ENCODE measurements at regions not wholly inside any gene's neighbourhood (a gene's known extent, or its start where the extent isn't known, plus 50 kb on each side); places are given as distances from the start of the nearest gene placed in this dataset.

DNA sequence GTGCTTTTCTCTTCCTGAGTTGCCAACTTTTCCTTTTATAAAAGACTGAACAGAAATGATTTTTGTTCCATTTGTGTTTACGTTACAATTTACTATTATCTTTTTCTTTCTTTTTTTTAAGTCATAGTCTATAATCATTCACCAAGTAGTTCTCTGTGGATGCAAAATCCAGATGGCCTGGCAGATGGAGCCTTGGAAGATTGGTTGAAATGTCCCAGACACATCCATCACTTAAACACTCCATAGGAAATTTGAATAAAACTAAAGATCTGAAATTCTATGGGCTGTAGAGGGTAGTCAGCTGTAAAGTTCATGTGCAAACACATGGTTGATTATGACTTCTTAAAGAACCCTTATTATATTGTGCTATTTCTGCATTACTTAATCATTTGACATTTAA, 164.8 kb upstream of the DOCK10 start:
- no peaks in the 10 kb centered on the region for H3K4me1 Mint-ChIP-seq
- no peak overlapping the region for H3K27ac Mint-ChIP-seq
- H3K9me3 Mint-ChIP-seq = peaks cover 4% of the 10 kb centered on the region
- H3K27me3 Mint-ChIP-seq = no peaks in the 10 kb centered on the region
- no peak for ATAC-seq
- peaks cover 6% of the 10 kb centered on the region for H3K36me3 Mint-ChIP-seq
- no peak overlapping the region for H3K4me3 Mint-ChIP-seq

DNA sequence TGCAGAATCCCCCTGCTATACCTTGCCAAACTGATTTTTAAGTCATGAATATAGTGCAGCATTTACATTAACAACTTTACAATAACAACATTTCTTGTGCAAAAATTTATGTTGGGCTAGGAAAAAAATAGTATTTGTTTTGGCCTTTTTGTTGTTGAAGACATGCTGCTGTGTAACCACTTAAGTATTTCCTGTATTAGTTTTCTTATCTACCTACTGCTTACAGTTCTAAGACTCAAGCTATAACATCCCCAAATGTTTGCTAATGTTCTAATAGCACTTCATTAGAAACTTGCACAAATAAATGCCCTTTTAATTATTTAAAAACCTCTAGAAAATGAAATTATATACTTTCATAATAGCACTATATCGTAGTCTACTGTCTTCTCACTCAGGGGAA, 154.3 kb upstream of the DOCK10 start:
- ATAC-seq = no peak
- Mint-ChIP-seq H3K4me1 (no peaks in the 10 kb centered on the region), H3K27ac (no peak overlapping the region)

DNA sequence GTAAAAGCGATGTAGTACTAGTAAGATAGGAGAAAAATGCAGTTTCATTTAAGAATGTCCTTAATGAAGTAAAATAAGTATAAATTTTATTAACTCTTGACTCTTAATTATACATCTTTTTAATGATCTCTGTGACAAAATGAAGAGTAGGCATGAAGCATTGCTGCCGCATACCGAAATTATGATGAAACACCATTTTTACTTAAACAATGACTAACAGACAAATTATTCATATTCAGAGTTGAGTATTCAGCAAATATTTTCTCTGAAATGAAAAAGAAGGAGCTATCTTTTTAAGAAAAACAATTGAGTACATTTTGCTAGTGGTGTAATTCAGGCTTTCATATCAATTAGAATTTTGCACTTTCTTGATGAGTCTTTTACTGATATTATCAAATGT, 150.6 kb upstream of the DOCK10 start:
- Mint-ChIP-seq H3K27ac (no peak overlapping the region), H3K27me3 (no peaks in the 10 kb centered on the region), H3K36me3 (no peaks in the 10 kb centered on the region), H3K4me1 (no peaks in the 10 kb centered on the region), H3K4me3 (no peak overlapping the region), H3K9me3 (no peaks in the 10 kb centered on the region)
- ATAC-seq = no peak

More for the DNA sequence above, 154.3 kb upstream of the DOCK10 start:
- no peaks in the 10 kb centered on the region for H3K36me3 Mint-ChIP-seq
- H3K4me3 Mint-ChIP-seq = no peak overlapping the region
- H3K9me3 Mint-ChIP-seq = no peaks in the 10 kb centered on the region
- H3K27me3 Mint-ChIP-seq = no peaks in the 10 kb centered on the region

DNA sequence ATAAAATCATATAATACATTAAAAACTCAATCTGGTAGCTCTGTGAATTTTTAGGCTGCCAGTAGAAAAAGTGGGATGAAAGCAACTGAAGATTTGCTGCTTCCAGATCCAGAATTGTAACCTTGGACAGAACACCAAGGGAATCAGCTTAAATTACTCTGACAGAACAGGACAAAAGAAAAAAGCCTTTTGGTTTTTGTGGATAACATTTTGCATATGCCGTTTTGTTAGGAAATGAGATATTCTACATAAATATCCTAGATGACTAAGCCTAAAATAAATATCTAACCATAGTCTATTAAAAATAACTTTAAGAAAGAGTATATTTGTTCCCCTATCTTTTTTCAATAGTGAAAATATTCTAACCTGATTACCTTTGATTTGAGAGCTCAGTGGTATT, 148.7 kb upstream of the DOCK10 start:
- no peak for ATAC-seq
- Mint-ChIP-seq H3K36me3 (no peaks in the 10 kb centered on the region), H3K4me1 (no peaks in the 10 kb centered on the region), H3K27me3 (no peaks in the 10 kb centered on the region), H3K27ac (no peak overlapping the region), H3K9me3 (no peaks in the 10 kb centered on the region), H3K4me3 (no peak overlapping the region)

DNA sequence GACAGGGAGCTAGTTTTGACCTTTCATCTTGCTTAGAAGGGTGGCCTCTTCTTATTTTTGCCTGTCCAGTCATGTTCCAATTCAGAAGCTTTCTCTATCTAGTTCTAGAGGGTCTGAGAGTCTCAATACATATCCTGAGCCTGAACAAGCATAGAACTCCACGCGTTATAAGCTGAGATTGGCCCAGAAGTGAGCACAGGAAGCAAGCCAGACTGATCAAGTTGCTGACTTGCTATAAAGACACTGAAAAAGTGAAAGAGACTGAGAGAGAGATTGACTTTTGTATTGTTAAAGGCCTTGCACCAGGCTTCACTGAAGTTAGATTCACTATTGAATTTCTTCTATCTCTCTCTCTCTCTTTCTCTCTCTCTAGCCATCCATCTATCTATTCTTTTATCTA, 142.7 kb upstream of the DOCK10 start:
- Mint-ChIP-seq H3K4me3 (no peak overlapping the region), H3K27ac (no peak overlapping the region), H3K27me3 (no peaks in the 10 kb centered on the region), H3K4me1 (no peaks in the 10 kb centered on the region), H3K9me3 (no peaks in the 10 kb centered on the region), H3K36me3 (no peaks in the 10 kb centered on the region)
- ATAC-seq = no peak

DNA sequence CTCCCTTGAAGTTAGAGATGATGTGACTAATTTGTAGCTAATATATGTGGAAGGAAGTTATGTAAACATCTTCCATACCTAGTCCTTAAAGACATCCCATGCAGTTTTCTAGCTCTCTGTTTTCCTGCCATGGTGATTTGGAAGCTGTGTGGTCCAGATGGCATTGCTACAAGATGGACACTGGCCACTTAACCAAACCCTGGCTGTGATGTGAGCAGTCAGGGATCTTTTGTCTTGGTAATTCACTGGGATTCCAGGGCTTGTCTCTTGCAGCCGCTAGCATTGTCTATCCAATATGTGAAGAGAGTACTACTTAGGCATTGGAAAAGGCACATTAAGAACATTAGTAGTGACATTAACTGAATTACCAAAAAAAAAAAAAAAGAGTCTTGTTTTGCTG, 139.9 kb upstream of the DOCK10 start:
- H3K4me1 Mint-ChIP-seq = no peaks in the 10 kb centered on the region
- H3K36me3 Mint-ChIP-seq = no peaks in the 10 kb centered on the region
- no peak overlapping the region for H3K27ac Mint-ChIP-seq
- H3K27me3 Mint-ChIP-seq = no peaks in the 10 kb centered on the region
- H3K4me3 Mint-ChIP-seq = no peak overlapping the region
- no peak for ATAC-seq
- H3K9me3 Mint-ChIP-seq = no peaks in the 10 kb centered on the region

DNA sequence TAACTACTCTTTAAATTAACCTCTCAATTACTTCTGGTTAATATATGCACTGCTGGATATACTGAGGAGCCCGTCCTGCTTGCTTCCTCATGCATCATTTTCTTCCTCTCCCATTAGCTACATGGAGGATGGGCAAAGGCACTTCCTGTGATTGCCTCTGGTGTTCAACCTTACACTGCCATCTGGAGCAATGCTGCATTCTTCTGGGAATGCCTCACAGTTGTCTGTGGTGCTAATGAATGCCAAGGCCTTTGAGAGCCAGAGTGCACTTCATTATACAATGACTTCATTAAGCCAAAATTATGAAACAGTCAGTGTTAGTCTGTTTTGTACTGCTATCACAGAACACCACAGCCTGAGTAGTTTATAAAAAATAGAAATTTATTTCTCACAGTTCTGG, 134.8 kb upstream of the DOCK10 start:
- no peak overlapping the region for H3K27ac Mint-ChIP-seq
- no peaks in the 10 kb centered on the region for H3K27me3 Mint-ChIP-seq
- ATAC-seq = no peak
- H3K4me3 Mint-ChIP-seq = no peak overlapping the region
- no peaks in the 10 kb centered on the region for H3K36me3 Mint-ChIP-seq
- no peaks in the 10 kb centered on the region for H3K4me1 Mint-ChIP-seq
- H3K9me3 Mint-ChIP-seq = peaks cover 3% of the 10 kb centered on the region

DNA sequence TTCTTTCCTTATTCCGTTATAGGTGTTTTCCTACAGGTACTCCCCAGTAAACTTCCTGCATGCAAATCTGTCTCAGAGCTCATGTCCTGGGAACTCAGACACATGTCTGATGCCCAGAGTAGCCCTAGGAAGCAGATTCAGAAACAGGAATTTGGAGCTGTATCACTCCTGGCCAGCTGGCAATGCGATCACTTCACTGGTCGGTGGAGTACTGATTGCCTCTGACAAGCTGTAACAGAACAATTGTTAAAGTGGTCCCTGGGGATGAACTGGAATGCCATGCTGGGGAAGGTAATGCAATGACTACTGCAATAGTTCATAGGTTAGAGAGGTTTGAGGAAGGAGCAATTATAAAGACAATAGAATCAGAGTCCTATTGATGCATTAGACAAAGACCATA, 131.6 kb upstream of the DOCK10 start:
- peaks cover 8% of the 10 kb centered on the region for H3K4me1 Mint-ChIP-seq
- no peak for ATAC-seq
- peaks cover 6% of the 10 kb centered on the region for H3K9me3 Mint-ChIP-seq
- no peak overlapping the region for H3K4me3 Mint-ChIP-seq
- no peaks in the 10 kb centered on the region for H3K27me3 Mint-ChIP-seq
- H3K36me3 Mint-ChIP-seq = no peaks in the 10 kb centered on the region
- no peak overlapping the region for H3K27ac Mint-ChIP-seq

DNA sequence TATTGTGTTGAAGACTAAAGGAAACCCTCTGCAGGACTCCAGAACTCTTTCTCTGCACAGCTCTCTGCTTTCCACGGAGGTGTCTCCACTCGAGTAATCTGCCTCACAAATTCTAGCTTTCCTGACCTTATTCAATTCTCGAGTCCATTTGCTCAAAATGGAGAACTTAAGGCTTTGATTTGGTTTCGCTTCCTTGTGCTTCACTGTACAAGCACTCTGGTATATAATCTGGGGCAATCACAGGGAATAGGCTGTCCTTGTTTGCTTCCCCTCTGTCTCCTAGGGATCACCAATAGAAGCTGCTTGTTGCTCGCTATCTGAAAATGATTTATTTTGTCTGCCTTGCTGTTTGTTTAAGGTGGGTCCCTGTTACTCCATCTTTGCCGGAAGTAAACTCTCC, 129.1 kb upstream of the DOCK10 start:
- Mint-ChIP-seq H3K27ac (no peak overlapping the region), H3K4me3 (no peak overlapping the region), H3K27me3 (peaks cover 8% of the 10 kb centered on the region), H3K4me1 (peaks cover 8% of the 10 kb centered on the region), H3K36me3 (no peaks in the 10 kb centered on the region), H3K9me3 (peaks cover 6% of the 10 kb centered on the region)
- no peak for ATAC-seq

DNA sequence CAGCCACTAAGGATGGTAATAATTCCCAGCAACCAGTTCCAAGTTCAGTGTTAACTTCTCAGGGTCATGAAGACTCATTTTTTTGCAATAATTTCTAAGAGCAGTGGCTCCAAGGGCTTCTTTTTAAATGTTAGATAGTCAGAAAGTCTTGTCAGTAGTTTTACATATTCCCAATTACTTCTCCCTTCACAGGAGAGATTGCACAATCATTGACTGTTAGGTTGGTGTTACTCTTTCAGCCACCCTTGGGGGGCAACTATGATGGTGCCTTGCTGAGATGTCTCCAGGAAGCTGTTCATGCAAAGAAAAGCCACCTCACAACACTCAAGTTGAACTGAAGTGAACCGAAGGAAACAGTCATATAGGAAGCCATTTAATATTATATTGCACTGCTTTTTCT, 127.9 kb upstream of the DOCK10 start:
- no peak overlapping the region for H3K27ac Mint-ChIP-seq
- H3K4me3 Mint-ChIP-seq = no peak overlapping the region
- H3K36me3 Mint-ChIP-seq = no peaks in the 10 kb centered on the region
- peaks cover 8% of the 10 kb centered on the region for H3K27me3 Mint-ChIP-seq
- ATAC-seq = no peak
- H3K9me3 Mint-ChIP-seq = peaks cover 3% of the 10 kb centered on the region
- peaks cover 8% of the 10 kb centered on the region for H3K4me1 Mint-ChIP-seq

DNA sequence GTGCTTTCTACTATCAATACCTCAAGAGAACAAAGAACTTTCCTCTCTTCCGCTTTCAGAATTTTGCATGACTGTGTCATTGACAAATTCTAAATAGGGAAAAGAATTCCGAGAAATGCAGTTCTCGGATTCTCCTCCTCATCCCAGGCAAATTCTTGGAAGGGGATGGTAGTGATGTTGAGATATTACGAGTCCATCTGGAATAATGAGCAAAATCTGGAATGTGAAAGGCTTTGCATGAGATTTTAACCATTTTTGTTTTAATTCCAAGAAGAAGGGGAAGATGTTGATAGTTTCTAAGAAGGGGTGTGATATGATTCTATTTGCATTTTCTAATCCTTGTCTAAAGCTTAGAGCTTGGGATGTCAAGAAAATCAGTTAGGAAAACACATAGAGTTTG, 127.1 kb upstream of the DOCK10 start:
- no peak for ATAC-seq
- H3K36me3 Mint-ChIP-seq = no peaks in the 10 kb centered on the region
- H3K27me3 Mint-ChIP-seq = peaks cover 8% of the 10 kb centered on the region
- H3K9me3 Mint-ChIP-seq = peaks cover 3% of the 10 kb centered on the region
- H3K27ac Mint-ChIP-seq = no peak overlapping the region
- peaks cover 8% of the 10 kb centered on the region for H3K4me1 Mint-ChIP-seq
- H3K4me3 Mint-ChIP-seq = no peak overlapping the region

DNA sequence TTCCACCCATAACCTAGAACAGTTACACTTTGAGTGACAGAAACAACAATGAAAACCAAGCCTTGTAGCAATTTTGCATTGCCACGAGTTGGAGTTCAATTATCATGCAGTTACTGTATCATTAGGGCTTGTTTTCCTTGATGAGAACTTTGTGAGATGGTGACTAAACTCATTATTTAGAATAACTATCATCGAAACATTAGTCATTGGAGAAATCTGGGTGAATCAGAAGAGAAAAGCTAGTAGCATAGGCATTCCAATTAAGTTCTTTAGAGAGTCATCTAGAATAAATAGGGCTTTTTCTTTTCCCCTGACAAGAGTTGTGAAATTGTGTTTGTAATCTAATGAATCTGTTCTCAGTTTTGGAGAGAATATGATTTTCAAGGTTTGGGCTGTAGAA, 122.8 kb upstream of the DOCK10 start:
- H3K9me3 Mint-ChIP-seq = no peaks in the 10 kb centered on the region
- H3K27ac Mint-ChIP-seq = no peak overlapping the region
- ATAC-seq = no peak
- no peaks in the 10 kb centered on the region for H3K36me3 Mint-ChIP-seq
- H3K27me3 Mint-ChIP-seq = peaks cover 8% of the 10 kb centered on the region
- H3K4me3 Mint-ChIP-seq = no peak overlapping the region
- H3K4me1 Mint-ChIP-seq = no peaks in the 10 kb centered on the region

DNA sequence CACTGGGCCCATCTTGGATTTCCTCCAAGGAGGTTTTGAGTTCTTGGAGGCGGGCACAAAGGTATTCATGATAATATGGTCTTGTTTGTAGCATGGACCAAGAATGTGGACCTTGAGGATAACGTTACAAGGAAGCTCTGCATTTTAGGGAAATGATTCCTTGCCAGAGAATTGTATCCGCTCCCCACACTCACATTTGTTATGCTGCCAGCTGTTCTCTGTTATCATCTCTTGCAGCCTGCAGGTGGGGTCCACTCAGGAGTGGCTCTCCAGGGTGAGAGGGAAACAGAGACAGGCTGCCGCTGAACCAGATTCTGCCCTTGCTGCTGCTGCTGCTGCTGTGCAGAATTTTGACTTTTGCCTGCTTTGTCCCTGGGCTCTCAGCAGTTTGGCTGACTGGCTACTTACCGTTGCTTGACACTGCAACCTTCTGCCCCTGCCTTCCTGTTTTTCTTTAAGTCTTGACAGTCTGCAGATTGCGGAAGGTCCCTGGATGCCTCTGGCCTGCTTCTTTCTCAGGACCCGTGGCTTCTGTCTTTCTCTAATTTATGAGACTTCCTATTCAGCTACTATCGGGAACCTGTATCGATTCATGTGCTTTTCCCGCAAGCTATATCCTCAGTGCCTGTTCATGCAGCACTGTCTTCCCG, 122.3 kb upstream of the DOCK10 start:
- H3K4me1 Mint-ChIP-seq = no peaks in the 10 kb centered on the region
- H3K4me3 Mint-ChIP-seq = no peak overlapping the region
- no peaks in the 10 kb centered on the region for H3K36me3 Mint-ChIP-seq
- H3K27me3 Mint-ChIP-seq = peaks cover 8% of the 10 kb centered on the region
- H3K9me3 Mint-ChIP-seq = no peaks in the 10 kb centered on the region
- H3K27ac Mint-ChIP-seq = no peak overlapping the region
- no peak for ATAC-seq

DNA sequence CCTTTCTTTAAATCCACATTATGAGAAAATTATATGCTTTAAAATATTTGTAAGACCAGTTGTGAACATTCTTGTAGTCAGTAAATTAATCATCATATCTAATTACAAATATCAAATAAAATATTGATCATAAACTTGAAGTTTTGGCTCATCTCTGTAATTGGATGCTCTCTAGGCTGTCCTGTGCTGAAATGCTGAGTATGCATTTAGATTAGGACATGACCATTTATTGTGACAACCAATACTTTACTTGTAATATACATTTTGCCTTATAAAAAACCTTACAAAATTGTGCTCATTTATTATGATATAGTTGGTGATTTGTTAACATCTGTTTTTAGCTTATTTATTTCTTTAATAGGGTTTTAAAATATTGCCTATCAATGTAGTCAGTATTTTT, 116.1 kb upstream of the DOCK10 start:
- Mint-ChIP-seq H3K9me3 (no peaks in the 10 kb centered on the region), H3K27me3 (no peaks in the 10 kb centered on the region), H3K36me3 (no peaks in the 10 kb centered on the region), H3K4me1 (no peaks in the 10 kb centered on the region), H3K27ac (no peak overlapping the region), H3K4me3 (no peak overlapping the region)
- ATAC-seq = no peak

DNA sequence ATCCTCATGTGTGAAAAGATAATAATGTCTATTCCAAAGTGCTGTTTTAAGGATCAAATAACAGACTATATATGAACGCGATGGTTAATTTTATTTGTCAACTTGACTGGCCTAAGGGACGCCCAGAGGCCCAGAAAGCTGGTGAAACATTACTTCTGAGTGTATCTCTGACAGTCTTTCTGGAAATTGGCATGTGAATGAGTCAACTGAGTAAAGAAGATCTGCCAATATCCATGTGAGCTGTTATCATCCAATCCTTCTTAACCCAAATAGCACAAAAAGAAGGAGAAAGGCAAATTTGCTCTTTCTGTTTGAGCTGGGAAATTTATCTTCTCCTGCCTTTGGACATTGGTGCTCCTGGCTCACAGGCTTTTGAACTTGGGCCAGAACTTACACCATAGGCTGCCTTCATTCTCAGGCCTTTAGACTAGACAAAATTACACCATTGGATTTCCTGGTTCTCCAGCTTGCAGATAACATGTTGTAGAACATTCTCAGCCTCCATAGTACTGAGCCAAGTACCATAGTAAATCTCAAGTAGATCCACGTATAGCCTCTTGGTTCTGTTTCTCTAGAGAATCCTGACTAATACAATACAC, 114.7 kb upstream of the DOCK10 start:
- no peak for ATAC-seq
- no peaks in the 10 kb centered on the region for H3K9me3 Mint-ChIP-seq
- H3K27me3 Mint-ChIP-seq = no peaks in the 10 kb centered on the region
- no peak overlapping the region for H3K27ac Mint-ChIP-seq
- H3K4me3 Mint-ChIP-seq = no peak overlapping the region
- no peaks in the 10 kb centered on the region for H3K36me3 Mint-ChIP-seq
- H3K4me1 Mint-ChIP-seq = no peaks in the 10 kb centered on the region

DNA sequence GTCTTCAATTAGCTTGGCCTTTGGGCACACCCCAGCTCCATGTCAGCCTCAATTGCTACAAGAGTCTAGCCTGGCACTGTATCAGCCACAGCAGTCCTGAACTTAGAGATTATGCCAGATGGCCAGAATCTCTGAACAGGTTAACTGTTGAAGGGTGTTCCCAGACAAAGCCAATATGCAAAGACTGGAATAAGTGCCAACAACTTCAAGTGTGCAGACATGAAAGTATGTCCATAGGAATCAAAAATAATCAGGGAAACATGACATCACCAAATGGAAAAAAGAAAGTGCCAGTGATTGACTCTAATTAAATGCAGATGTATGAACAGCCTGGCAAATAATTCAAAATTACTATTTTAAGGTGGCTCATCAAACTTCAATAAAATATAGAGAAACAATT, 98.5 kb upstream of the DOCK10 start:
- Mint-ChIP-seq H3K36me3 (peaks cover 5% of the 10 kb centered on the region), H3K4me3 (no peak overlapping the region), H3K4me1 (no peaks in the 10 kb centered on the region), H3K27me3 (peaks cover 16% of the 10 kb centered on the region), H3K9me3 (peaks cover 15% of the 10 kb centered on the region), H3K27ac (no peak overlapping the region)
- no peak for ATAC-seq
